NCI-H2107 (cell line): ENCODE measurements at regions not wholly inside any gene's neighbourhood (a gene's known extent, or its start where the extent isn't known, plus 50 kb on each side); places are given as distances from the start of the nearest gene placed in this dataset.
"Not testable (repeated sequence)": the region's sequence is repeated elsewhere in the genome, so short reads cannot be mapped to it uniquely, and the experiment has no call there.

Source experiments
- DNase-seq: peaks from one replicate; lab custom pipeline; 2025; lab: John Stamatoyannopoulos, UW

DNA sequence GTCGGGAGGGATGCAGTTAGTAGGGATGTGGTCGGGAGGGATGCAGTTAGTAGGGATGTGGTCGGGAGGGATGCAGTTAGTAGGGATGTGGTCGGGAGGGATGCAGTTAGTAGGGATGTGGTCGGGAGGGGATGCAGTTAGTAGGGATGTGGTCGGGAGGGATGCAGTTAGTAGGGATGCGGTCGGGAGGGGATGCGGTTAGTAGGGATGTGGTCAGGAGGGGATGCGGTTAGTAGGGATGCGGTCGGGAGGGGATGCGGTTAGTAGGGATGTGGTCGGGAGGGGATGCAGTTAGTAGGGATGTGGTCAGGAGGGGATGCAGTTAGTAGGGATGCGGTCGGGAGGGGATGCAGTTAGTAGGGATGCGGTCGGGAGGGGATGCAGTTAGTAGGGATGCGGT is 96.2 kb downstream of the BDH1 start:
- not testable (repeated sequence) for DNase-seq

DNA sequence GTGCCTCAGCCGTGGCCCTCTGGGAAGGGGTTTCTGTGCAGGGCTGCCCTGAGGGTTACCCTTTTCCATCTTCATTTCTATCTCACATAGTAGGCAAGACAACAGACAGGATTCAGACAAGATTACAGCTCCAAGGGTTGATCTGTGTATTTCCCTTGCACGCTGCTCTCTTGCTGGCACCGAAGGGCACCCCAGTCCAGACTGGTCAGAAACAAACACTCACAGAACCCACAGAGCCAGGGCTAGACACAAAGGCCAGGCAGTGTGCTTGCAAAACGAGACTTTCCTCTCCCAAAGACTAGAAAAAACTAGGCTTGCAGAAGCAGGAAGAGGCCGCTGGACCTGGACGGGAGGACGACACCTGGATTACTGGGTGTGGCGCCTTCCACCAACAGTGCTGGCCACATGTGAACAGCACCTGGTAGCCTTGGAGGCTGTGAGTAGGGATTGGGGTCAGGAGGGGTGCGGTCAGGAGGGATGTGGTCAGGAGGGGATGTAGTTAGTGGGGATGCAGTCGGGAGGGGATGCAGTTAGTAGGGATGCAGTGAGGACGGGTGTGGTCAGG is 96.8 kb downstream of the BDH1 start:
- DNase-seq = no peak

DNA sequence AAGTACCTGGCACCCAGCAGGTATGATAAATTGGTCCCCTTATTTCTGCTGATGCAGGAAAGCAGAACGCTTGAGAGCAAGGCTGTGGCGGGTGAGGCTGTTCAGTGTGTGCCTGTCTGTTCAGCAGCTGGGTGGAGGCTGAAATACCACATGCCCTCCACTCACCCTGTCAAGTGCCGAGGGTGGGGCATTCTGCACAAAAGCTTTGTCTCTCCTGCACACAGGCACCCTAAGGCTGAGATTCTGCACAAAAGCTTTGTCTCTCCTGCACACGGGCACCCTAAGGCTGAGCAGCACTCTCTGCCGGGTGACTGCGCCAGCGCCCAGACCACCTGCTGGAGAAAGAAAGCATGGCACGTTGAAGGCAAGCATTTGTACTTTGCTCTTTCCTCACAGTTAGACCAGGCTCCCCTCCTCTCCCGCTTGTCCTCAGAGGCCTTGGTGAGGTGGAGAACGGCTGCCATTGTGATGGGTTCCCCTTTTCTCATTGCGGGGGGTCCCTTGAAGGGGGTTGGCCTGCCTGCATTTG is 97.5 kb downstream of the BDH1 start:
- DNase-seq = no peak

DNA sequence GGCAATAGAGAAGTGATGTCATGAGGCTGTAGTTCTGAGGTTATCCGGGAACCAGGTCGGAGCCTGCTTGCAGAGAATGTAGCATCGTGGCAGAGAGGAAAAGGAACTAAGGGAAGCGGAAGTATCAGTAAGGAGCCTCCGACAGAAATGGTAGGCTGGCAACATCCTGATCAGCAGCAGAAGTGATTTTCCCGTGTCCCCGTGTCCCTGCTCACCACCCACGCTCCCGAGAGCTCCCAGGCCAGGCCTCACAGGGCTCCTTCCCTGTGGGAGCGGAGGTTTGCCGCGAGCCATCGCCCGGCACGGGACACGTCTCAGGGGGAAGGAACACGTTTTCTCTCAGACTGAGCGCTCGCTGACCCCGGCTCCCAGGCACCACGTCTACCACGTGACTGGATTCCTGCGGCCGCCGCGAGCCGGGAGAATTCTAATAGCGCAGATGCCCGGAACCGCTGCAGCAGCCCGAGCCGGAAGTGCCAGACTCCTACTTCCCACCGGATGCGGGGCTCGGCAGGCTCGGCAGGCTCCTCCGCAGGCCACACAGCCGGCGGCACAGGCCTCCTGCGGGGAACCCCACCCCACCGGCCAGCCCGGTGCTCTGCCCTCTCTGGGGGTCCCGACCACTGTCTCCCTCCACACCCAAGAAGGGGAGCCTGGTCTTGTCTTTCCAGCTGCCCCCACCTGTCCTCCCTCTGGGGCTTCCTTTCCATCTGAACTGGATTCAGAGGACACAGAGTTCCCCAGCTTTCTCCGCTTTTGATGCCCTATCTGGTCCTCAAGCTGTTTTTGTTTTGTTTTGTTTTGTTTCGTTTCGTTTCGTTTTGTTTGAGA is 99.3 kb downstream of the BDH1 start:
- no peak for DNase-seq

DNA sequence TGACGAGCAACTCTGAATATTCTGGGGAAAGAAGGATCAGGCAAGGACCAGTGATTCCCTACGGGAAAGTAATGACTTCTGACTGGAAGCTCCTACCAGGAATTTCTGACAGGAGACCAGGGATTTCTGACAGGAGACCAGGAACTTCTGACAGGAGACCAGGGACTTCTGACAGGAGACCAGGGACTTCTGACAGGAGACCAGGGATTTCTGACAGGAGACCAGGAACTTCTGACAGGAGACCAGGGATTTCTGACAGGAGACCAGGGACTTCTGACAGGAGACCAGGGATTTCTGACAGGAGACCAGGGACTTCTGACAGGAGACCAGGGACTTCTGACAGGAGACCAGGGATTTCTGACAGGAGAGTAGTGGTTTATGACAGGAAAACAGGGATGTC is 100.9 kb downstream of the BDH1 start:
- DNase-seq = not testable (repeated sequence)

DNA sequence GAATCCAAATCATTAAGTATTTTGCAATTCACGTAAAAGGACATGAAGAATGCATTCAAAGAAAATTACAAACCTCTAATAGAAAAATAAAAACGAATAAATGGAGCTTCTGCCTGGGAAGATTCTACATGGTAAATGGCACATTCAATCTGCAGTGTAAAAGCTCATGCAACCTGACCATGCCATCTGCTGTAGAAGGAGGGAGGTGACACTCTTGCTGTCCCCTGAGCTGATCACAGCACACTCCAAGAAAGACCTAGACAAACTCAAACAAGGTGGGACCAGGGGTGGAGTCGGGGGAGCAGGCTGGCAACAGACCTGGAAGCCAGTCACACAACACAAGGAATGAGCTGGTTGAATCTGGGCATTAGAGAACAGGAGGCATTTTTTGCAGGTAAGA is 101.8 kb downstream of the BDH1 start:
- no peak for DNase-seq

DNA sequence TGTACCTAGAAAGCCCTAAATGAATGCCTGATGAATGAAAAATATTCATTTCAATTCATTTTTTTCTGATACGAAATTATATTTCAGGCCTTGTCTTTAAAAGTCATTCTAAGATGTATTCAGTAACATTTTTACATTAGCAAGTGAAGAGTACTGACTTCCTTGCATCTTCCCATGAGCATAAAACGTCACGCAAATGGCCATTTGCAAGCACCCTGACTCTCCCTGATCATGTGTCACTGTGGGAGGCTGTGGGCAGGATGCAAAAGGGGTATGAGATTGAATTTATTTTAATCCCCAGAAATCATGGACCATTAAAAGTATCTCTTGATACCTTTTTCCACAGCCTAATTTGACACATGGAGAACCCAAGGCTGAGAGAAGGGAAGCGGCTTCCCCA is 105.0 kb downstream of the BDH1 start:
- no peak for DNase-seq

DNA sequence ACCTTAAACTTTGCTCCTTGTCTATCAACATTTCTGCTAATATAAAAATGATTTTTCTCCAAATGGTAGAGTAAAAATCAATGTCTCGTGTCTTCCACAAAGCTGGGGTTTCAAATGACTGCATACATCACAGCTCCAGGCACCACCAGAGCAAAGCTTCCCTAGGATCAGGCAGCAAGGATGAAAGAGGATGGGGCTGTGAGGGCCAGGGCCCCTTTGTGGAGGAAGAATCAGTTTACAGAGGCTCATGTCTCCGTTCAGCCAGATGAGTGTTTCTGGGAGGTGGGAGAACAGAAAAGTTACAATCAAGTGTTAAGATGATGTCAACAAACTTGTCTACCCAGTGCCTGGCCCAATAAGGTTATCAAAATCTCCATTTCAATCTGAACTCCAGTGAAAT is 105.5 kb downstream of the BDH1 start:
- no peak for DNase-seq

DNA sequence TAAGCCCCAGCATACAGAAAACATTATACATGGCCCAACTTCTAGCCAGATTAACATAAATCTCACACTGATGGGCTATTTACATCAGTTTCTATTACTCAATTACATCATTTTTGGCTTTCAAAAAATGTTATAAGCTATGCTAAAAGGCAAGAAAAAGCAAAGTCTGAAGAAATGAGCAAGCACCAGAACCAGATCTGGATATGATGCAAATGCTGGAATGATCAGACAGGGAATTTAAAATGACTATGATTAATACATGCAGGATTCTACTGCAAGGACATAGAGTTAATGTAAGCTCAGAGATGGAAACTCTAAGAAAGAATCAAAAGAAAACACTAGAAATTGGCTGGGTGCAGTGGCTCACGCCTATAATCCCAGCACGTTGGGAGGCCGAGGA is 106.6 kb downstream of the BDH1 start:
- DNase-seq = not testable (repeated sequence)

DNA sequence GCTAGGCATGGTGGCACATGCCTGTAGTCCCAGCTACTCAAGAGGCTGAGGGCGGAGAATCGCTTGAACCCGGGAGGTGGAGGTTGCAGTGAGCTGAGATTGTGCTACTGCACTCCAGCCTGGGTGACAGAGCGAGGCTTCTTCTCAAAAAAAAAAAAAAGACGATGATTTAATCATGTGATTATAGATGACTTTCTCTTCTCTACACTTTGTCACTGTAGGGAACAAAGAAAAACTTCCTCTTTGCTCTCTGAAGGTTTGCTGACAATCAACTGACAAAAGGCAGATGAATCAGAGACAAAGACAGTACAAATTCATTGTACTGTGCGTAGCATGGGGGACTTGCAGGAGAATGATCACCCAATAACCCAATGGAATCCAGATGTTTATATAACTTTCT is 108.0 kb downstream of the BDH1 start:
- not testable (repeated sequence) for DNase-seq

DNA sequence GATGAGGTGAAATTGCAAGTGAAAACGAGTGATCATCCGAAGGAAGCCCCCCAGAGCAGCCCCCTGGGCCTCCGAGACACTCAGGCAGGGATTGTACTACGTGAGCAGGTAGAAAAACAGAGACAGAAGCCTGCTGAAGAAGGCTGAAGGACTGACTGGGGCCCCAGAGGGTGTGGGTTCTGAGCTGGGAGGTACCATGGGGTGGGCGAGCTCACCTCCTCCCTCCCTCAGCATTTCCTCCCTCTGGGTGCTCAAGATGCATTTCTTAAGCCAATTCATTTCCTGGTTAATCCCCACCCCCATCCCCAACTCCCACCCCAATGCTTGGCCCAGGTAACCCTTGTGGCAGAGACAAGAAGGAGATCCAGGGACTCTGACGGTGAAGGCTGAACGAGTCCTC is 108.7 kb downstream of the BDH1 start:
- DNase-seq = no peak

DNA sequence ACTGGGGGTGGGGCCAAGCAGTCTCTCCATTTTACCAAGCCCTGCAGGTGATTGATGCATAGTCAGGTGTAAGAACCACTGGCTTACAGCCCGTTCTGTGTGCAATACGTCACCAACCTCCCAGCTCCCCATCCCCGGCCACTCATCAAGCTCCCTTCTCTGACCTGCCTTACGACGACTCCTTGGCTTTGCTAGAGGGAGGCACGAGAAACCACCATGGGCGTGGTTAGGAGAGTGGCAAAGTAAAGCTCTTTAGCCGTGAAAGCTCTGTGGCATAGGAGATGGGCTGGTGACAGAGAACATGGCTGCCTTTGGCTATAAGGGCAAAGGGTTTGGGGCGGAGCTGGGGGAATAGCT is 109.1 kb downstream of the BDH1 start:
- no peak for DNase-seq

DNA sequence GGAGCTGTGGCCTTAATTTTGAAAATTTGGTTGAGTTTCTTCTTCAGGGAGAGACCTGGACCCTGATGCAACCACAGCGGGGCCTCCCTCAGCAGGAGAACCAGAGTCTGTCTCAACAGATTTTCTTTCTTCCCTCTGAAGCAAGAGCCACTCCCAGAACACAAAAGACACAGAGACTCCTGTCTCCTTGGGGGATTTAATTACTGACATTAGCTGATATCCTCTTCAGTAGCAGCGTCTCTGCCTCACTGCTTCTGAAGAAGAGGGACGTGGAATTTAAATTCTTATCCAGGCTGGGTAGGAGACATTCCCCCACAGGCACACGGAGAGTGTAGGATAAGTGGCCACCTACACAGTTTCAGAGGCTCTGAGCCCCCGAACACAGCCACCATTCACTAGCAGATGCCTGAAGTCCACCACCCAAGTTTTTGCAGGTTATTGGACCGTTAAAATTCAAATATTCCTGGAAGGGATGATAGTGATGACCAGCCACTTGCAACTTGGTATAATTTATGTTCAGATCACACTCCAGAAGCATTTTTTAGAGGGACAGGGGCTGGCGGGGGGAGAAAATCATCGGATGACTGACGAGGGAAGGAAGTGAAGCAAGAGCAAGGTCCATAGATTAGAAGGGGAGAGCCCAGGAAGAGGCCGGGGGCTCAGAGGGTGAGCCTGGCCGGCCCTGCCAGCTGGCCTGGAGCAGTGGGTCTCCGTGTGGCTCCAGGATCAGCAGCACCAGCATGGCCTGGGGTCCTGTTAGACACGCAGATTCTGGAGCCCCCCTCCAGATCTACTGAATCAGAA is 109.7 kb downstream of the BDH1 start:
- DNase-seq = no peak

DNA sequence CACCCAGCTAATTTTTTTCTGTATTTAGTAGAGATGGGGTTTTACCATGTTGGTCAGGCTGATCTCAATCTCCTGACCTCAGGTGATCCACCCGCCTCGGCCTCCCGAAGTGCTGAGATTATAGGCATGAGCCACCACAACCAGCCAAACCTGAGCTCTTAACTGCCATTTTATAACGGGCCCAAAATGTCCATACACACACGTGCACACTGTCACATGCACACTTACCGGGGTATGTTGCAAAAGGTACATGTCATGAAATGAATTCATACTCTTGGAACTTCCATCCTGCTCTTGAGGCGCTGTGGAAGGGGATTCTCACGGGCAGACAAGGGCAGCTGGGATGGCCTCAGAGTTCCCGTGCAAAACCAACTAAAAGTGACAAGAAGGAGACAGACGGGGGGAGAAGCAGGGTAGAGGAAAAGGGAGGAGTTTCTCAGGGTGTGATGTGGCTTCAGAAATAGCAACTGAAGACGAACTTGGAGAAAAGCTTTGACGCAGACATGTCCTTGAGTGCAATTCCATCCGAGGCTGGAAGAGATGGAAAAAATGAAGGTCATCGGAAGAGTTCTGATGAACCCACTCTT is 110.9 kb downstream of the BDH1 start:
- DNase-seq = no peak

DNA sequence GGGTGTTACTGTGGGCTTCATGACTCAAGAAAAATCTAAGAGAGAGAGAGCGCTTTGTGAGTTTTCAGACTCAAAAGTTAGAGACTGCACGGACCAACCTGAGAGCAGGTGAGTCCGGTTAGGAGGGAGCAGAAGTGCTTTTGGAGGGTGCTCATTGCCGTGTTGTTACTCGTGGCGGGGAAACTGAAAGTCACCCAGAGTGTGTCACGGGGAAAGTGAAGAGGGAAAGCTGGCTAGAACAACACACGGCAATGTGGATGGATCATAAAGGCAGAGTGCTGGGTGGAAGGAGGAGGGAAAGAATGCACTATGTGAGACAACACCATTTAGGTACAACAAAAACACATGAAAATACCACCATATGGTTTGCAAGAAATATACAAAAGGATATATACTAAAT is 112.3 kb downstream of the BDH1 start:
- DNase-seq = no peak

DNA sequence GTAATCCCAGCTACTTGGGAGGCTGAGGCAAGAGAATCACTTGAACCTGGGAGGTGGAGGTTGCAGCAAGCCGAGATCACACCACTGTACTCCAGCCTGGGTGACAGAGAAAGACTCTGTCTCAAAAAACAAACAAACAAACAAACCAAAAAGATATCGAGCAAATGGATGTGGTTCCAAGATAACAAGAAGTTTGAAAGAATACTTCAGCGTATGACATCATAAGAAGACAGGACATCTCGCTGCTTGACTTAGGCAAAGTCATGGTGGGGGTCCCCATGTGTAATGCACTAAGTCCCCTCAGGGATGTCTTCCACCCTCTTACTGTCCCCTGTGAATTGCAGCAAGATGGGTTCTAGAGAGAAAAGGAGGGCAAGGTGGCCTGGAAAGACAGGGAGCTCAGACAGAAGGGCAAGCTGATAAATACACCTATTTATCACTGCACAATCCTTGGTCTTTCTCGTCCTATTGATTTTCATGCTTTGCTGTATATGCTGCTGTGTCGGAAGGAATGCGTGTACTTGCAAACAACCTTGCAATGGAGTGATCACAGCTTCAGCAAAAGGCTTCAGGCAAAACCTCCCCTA is 115.0 kb downstream of the BDH1 start:
- no peak for DNase-seq

DNA sequence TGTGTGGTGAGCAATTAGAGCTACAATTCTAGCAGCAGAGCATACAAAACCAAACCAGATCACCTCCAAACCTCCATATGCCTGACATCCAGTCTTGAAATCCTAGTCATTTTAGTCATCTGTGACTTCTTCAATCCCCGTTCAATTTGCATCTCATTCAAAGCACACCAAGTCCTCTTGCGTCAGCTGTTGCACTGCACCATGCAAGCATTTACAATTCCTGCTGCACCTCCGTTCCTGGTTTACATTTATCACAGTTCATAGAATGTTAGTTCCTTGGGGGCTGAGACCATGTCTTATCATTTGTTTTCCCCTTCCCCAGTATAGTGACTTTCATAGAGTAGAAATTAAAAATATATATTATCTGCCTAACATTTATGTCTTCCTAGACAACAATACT is 116.9 kb downstream of the BDH1 start:
- DNase-seq = no peak

DNA sequence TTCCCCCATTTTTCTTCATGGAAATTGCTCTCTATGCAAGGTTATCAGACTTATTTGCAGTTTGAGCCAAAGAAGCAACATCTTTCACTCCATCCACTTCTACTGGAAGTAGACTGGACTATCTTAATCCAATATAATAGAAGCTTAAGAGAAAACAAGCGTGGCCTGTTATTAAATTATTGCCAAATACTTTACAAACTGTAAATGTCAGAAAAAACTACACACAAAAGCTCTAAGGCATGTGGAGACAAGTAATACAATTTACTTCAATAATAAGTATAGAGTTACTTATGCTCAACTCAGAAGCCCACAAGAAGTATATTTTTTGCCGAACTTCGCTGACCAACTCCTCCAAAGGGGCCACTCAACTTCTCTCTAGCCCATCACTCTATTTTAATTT is 120.3 kb downstream of the BDH1 start:
- no peak for DNase-seq

DNA sequence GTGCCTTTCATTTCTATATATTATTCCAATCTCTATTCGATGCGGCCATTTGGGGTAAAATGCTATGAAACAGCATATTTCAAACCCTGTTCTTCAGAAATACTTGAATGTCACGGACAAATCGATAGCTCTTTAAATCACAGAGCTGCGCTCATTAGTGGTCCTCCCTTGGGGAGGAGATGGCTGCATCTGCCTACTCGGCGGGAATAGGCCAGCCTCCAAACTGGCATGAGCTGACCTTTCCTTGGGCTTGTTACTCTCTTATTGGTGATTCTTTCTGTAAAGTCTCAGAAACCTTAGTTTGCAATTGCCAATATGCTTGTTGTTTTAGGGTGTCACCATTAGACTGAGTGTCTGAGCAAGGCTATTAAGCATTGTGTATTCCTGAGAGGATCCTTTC is 120.9 kb downstream of the BDH1 start:
- DNase-seq = no peak

DNA sequence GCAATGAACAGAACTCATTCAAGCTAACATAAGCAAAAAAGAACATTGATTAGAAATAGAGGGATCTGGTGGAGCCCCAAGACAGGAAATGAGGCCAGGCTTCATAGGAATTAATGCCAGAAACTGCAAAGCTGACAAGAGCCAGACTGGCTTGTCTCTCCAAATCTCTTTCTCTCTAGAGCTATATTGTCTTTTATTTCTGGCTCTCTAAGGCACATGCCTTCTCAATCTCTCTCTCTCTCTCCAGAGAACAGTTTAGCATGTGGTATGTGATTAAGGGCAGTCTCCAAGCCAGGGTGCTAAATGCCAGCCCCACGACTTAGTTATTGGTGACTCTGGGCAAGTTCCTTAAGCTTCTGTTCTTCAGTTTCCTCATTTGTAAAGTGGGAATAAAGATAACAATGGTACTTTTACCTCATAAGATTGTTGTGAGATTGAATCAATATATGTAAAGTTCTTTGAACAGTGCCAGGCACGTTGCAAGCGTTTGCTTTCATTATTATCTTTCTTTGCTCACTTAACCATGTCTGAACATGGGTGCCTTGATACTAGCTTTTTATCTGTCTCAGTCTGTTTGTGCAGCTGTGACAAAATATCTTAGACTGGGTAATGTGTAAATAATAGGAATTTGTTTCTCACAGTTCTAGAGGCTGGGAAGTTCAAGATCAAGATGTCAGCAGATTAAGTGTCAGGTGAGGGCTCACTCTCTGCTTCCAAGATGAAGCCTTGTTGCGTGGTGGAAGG is 123.2 kb downstream of the BDH1 start:
- DNase-seq = no peak

DNA sequence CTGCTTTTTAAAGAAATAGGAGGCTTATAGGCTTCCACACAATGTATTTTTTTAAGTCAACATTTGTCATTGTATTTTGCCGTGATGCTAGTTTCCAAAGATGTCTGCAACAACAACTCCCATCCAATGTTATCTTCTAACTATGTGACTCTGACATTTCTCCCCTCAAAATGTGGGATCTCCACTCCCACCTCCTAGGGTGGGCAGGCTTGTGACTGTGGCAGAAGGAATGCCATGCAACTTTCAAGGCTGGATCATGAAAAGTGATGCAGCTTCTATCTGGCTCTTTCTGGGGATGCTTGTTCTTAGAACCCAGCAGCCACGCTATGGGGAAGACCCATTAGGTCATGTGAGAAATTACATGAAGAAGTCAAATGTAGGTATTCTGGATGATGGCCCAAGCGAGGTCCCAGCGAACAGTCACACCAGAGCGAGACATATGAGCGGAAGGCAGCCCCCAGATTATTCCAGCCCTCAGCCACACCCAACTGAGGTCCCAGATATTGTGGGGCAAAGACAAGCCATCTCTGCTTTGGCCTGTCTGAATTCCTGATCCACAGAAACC is 124.3 kb downstream of the BDH1 start:
- no peak for DNase-seq
